HuH-7.5 (cell line): ENCODE measurements at regions not wholly inside any gene's neighbourhood (a gene's known extent, or its start where the extent isn't known, plus 50 kb on each side); places are given as distances from the start of the nearest gene placed in this dataset.

ENCODE experiments used
- DNase-seq: peaks from one replicate; pipeline ENCODE4 v3.0.0; 2011; ENCODE audit warnings: low spot score

GRCh38 chr10:4581929-4582328 lies 244.1 kb upstream of the AKR1E2 start:
- DNase-seq, result no peak

DNA sequence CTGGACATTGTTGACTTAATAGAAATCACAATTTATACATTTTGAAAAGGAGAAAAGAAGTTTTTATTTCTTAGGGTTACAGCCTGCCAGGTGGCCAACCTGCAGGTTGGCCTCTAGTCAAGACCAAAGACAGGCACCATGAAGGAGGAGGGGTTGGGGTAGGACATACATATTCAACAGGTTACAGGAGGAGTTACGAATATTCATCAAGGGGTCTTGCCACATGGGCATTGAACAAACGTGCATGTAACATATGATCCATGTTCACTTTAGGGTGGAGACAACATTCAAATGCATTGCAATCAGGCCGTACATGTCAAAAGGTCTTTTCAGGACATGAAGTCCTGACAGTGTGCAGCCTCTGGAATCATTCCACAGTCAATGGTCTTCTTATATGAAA lies 246.2 kb upstream of the AKR1E2 start:
- no peak for DNase-seq

- DNase-seq, result no peak
These were observed 249.8 kb upstream of the AKR1E2 start for GRCh38 chr10:4576206-4576605.

- no peak for DNase-seq
These were observed 256.9 kb upstream of the AKR1E2 start for GRCh38 chr10:4569151-4569550.

GRCh38 chr10:4568731-4569130 lies 257.3 kb upstream of the AKR1E2 start:
- no peak for DNase-seq

- DNase-seq, result no peak
These were observed 257.9 kb upstream of the AKR1E2 start for GRCh38 chr10:4568086-4568485.

- DNase-seq, result no peak
These were observed 258.4 kb upstream of the AKR1E2 start for GRCh38 chr10:4567637-4568036.

DNA sequence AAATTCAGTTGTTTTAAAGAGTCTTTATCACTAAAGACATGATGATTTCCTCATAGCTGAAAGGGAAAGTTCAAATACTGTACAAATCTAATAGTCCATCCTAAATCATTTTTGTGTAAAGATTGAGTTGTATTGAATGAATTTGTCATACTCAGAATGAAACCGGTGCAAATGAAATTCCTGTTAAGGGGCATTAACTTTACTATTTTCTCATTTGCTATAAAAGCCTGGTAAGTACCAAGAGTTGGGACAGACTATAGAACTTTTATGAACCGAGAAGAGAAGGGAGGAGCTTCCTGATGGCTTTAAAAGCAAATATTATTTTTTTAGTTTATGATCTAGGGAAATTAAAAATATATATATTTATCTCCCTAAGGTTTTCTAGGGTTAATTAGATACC lies 260.0 kb upstream of the AKR1E2 start:
- DNase-seq, result no peak

DNA sequence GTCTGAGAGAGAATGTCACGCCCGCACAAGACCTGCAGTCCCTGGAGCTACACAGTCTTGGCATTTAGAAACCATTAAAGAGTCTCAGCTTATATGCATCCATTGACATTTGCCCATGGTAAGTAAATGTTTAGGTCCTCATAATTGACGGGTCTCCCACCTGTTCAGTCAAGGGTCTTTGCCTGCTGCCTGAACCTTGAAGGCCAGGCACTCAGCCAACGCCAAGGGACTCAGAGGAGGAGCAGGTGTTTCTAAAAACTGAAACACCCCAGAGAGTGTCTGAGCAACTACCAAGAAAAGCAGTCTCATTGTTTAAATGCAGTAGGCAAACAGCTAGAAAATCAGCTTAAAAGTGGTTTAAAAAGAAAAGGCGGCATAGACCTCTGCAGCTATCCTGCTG lies 264.7 kb upstream of the AKR1E2 start:
- no peak for DNase-seq

DNA sequence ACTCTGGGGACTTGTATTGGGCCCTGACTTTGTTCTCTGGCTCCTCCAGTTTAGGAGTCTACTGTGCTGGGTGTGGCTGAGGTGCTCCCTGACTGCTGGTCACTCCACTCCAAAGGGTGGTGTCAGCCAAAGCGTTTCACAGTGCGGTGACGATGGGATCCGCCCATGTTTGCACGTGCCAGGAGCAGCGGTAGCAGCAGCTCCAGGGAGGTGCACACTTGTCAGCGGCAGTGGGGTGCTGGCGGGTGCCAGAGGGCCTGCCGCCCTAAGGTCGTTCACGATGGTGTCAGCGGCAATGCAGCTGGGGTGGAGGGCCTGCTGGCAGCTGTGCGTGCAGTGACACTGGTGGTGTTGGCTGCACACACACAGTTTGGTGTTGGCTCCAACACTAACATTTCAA lies 268.5 kb upstream of the AKR1E2 start:
- DNase-seq, result no peak

DNA sequence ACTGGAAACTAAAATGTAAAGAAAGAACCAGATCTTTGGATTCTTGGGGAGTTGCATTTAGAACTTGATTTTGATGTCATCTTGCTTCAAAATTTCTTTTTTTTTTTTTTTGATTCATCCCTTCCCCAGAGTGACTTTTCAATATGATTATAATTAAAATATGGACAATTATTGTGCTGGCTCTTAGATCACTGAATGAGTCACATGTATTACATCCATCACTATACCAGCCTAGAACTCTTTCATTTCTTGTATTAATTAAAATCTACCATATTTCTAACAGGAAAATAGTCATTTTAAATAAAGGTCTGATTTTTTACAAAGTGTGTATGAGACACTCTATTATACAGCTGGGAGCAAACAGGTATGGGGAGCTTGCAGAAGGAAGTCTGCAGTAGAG lies 269.5 kb upstream of the AKR1E2 start:
- DNase-seq, result no peak

DNA sequence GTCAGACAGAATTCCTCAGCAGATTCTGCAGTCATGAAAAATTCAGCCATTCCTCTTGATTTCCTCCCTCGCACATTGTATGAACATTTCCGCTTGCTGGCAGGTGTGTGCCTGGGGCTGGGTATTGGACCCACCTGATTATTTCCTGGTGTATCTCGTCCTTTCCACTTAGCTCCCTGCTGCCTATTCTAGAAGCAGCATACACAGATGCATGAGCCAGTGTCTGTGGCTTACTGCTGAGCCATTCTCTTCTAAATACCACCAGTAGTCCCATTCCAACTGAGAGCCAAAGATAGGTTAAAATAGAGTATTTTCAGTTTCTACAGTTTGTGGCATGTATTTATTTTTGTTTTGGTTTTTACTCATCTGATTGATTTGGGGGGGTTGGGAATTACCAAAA lies 270.1 kb upstream of the AKR1E2 start:
- DNase-seq, result no peak

- no peak for DNase-seq
These were observed 276.8 kb upstream of the AKR1E2 start for GRCh38 chr10:4549139-4549653.

GRCh38 chr10:4546931-4547330 lies 279.1 kb upstream of the AKR1E2 start:
- DNase-seq, result no peak

DNA sequence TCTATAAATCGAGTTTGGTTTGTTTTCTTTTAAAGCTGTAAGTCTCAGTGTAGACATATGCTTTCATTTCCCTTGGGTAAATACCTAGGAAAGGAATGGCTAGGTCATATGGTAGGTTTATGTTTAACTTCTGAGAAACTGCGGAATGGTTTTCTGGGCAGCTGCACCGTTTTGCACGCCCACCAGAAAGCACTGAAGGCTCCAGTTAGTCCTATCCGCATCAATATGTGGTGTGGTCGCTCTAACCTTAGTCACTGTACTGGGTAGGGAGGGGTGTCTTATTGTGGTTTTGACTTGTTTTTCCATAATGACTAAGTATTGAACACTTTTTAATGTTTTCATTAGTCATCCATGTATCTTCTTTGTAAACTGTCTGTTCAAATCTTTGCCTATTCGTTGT lies 279.5 kb upstream of the AKR1E2 start:
- no peak for DNase-seq

GRCh38 chr10:4545062-4545461 lies 280.9 kb upstream of the AKR1E2 start:
- no peak for DNase-seq

DNA sequence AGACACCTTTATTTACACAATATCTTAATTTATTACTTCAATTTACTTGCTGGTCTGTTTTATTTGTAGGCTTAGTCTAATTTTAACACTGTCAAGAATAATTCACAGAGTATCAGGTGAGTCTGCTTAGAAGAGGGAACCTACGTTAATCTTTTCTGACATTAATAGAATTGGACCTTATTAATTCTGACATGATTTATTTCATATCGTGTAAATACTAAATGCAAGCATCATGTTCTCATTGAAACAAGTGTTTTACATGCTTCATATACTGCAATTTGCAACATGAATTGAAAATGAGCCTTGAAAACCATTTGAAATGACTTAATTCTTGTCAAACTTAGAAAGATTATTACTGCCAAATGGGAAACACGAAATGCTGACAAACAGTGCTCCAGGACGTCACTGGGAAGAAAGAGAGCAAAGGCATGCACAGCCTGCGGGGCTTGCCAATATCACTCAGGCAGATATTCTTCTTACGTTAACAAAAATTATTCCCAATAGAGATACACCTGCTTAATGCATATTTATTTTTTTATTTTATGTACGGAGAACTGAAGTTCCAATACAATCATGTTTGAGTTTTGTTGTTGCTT lies 282.0 kb upstream of the AKR1E2 start:
- no peak for DNase-seq

- no peak for DNase-seq
These were observed 284.7 kb upstream of the AKR1E2 start for GRCh38 chr10:4541292-4541691.

GRCh38 chr10:4538016-4538415 lies 288.0 kb upstream of the AKR1E2 start:
- DNase-seq, result no peak

- DNase-seq, result no peak
These were observed 290.5 kb upstream of the AKR1E2 start for GRCh38 chr10:4535521-4535920.

DNA sequence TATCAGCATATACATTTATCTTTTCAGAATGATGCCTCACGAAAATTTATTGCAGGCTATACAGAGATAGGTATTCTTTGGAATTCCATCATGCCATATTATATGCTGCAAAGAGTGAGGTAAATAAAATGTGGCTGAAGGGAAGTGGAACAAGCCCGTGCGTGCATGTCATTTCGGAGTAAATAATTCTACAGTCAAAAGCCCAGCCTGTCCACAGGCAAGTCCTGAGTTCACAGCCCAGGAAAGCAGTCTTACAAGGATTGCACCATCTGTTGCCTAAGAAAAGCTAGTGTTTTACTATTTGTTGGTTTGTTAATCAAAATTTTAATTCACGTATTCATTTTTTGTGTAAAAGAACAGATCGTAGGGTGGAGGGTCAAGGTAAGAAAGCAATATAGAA lies 292.4 kb upstream of the AKR1E2 start:
- no peak for DNase-seq

DNA sequence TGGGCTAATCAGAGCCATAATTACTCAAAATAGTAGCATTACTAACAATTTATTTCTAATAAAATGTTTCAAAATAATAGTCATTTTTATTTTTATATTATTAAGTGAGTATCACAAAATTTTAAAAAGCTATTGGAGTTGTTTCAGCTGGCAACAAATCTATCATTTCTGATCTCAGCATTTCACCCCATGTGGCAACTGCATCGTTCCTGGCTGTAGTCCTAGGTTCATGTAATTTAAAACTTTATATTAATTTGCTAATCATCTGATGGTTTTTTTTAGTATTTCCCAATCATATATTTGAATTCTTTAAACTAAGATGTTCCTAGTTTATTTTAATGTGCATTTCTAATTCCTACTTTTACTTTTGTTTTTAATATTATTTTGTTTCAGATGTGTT lies 293.0 kb upstream of the AKR1E2 start:
- no peak for DNase-seq

DNA sequence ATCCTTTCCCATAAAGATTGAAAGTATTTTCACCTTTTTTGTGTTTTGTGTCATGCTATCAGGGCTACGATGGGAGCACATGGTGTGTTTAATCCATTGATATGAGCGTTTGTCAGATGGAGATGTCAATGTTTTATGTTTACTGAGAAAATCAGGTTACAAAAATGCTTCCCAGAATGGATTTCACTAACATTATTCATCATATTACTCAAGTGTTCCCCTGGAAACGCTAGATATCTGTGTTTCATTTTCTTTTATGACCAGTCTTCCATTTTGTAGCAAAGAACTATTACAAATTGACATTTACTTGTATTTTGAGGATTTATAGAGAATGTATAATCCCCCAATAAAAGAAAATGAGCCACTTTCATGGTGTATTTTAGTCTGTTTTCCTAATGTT lies 293.5 kb upstream of the AKR1E2 start:
- no peak for DNase-seq

- no peak for DNase-seq
These were observed 294.0 kb upstream of the AKR1E2 start for GRCh38 chr10:4532011-4532410.

DNA sequence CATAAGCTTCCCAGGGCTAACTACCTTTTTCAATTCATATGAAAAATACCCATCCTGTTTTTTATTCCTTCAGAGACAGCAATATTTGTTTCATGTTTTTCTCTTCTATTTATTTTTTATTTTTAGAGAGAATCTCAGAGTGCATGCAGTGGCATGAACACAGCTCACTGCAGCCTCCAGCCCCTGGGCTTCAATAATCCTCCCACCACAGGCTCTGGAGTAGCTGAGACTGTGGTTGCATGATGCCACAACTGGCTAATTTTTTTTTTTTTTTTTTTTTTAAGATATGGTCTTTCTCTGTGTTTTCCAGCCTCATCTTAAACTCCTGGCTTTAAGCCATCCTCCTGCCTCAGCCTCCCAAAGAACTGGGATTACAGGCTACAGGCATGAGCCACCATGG lies 296.7 kb upstream of the AKR1E2 start:
- no peak for DNase-seq
